ENCODE measurements at regions not wholly inside any gene's neighbourhood (a gene's known extent, or its start where the extent isn't known, plus 50 kb on each side); places are given as distances from the start of the nearest gene placed in this dataset.
A peak's percentile ranks its signal among the peaks of the same experiment; 100 is the strongest.

- no peak for ATAC-seq (ENCODE audit: poor library complexity)
- no peak overlapping the region for H3K27ac Mint-ChIP-seq
- POLR2A ChIA-PET: no interaction called here
- H3K4me3 Mint-ChIP-seq: no peak overlapping the region
- DNase-seq: no peak
- no peaks in the 10 kb centered on the region for H3K36me3 Mint-ChIP-seq (ENCODE audit: low read depth)
- Histone ChIP-seq H3K4me1 (ENCODE audit: insufficient read depth, low read length) (no peaks in the 10 kb centered on the region), H3K36me3 (ENCODE audit: insufficient read depth, low read length) (no peaks in the 10 kb centered on the region), H3K27me3 (ENCODE audit: control insufficient read depth in 1 of 2, insufficient read depth in 2 of 2, low read length in 2 of 2) (no peaks in the 10 kb centered on the region), H3K27ac (ENCODE audit: low read depth in 1 of 2, low read length in 2 of 2) (no peak overlapping the region), H3K9me3 (ENCODE audit: control insufficient read depth in 1 of 2, insufficient read depth in 1 of 2, low read length in 2 of 2) (no peaks in the 10 kb centered on the region), H3K4me3 (ENCODE audit: low read length) (no peak overlapping the region)
- intact Hi-C loops (cut with DNase I, micrococcal nuclease): no loop called here
- no peaks in the 10 kb centered on the region for H3K4me1 Mint-ChIP-seq (ENCODE audit: low read depth)
- peaks cover 17% of the 10 kb centered on the region for H3K27me3 Mint-ChIP-seq
- no peak for TF ChIP-seq CTCF (IDR thresholded peaks at IDR 0.05)
- no peaks in the 10 kb centered on the region for H3K9me3 Mint-ChIP-seq
- CTCF ChIA-PET: no interaction called here
Observed at GRCh38 chr20:51968151-51968550, 165.8 kb upstream of the SALL4 start.

DNA sequence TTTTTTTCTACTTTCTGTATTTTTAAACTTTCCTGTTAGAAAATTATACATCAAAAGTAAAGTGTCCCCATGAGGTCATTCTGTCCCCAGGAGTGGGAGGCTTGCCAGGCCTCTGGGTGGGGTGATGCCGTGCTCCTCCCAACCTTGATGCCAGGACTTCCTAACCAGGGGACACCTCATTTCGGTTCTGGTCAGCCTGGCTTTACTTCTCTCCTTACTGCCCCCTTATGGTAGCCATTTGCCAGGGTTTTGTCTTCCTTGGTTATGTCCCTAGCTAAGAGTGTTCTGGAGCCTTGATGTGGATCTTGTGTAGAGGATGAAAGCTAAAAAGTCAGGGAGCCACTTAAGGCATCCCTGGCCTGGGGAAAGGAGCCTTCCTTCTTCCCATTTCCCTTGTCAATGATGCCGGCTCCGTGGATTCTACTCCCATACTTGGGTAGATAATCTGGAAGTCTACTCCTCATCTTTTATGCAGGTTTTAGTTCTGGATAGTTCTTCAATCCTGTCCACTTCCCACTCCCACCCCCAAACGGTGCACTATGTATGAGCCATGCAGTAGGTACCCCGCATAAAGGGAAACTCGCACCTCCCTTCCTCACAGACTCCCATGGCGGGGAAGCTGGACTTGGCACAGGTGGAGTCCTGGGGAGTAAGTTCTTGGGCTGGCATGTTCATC, 164.1 kb upstream of the SALL4 start:
- ATAC-seq (ENCODE audit: poor library complexity) (no peak), DNase-seq (peak in 3 of 14 experiments; percentile 5 to 20 (median 6))
- Histone ChIP-seq H3K27me3 (ENCODE audit: control insufficient read depth in 1 of 2, insufficient read depth in 2 of 2, low read length in 2 of 2) (no peaks in the 10 kb centered on the region), H3K27ac (ENCODE audit: low read depth in 1 of 2, low read length in 2 of 2) (no peak overlapping the region), H3K36me3 (ENCODE audit: insufficient read depth, low read length) (no peaks in the 10 kb centered on the region), H3K9me3 (ENCODE audit: control insufficient read depth in 1 of 2, insufficient read depth in 1 of 2, low read length in 2 of 2) (no peaks in the 10 kb centered on the region), H3K4me3 (ENCODE audit: low read length) (no peak overlapping the region), H3K4me1 (ENCODE audit: insufficient read depth, low read length) (no peaks in the 10 kb centered on the region)
- intact Hi-C loops (cut with DNase I, micrococcal nuclease): no loop called here
- ChIA-PET POLR2A (no interaction called here), CTCF (no interaction called here)
- H3K27me3 Mint-ChIP-seq: peaks cover 22% of the 10 kb centered on the region
- H3K27ac Mint-ChIP-seq: no peak overlapping the region
- H3K4me1 Mint-ChIP-seq (ENCODE audit: low read depth): no peaks in the 10 kb centered on the region
- no peaks in the 10 kb centered on the region for H3K9me3 Mint-ChIP-seq
- no peaks in the 10 kb centered on the region for H3K36me3 Mint-ChIP-seq (ENCODE audit: low read depth)
- no peak for TF ChIP-seq CTCF (IDR thresholded peaks at IDR 0.05)
- no peak overlapping the region for H3K4me3 Mint-ChIP-seq

GRCh38 chr20:51961964-51962761, 159.8 kb upstream of the SALL4 start:
- Histone ChIP-seq H3K9me3 (ENCODE audit: control insufficient read depth in 1 of 2, insufficient read depth in 1 of 2, low read length in 2 of 2) (no peaks in the 10 kb centered on the region), H3K27ac (ENCODE audit: low read depth in 1 of 2, low read length in 2 of 2) (no peak overlapping the region), H3K4me3 (ENCODE audit: low read length) (no peak overlapping the region), H3K27me3 (ENCODE audit: control insufficient read depth in 1 of 2, insufficient read depth in 2 of 2, low read length in 2 of 2) (peaks cover 0 to 8% of the 10 kb centered on the region in 2 experiments), H3K36me3 (ENCODE audit: insufficient read depth, low read length) (no peaks in the 10 kb centered on the region), H3K4me1 (ENCODE audit: insufficient read depth, low read length) (no peaks in the 10 kb centered on the region)
- DNase-seq (no peak), ATAC-seq (ENCODE audit: poor library complexity) (no peak)
- H3K9me3 Mint-ChIP-seq: no peaks in the 10 kb centered on the region
- TF ChIP-seq CTCF (IDR thresholded peaks at IDR 0.05): no peak
- intact Hi-C loops (cut with DNase I, micrococcal nuclease): no loop called here
- H3K4me3 Mint-ChIP-seq: no peak overlapping the region
- peaks cover 26% of the 10 kb centered on the region for H3K27me3 Mint-ChIP-seq
- H3K27ac Mint-ChIP-seq: no peak overlapping the region
- ChIA-PET POLR2A (no interaction called here), CTCF (no interaction called here)
- H3K4me1 Mint-ChIP-seq (ENCODE audit: low read depth): no peaks in the 10 kb centered on the region
- no peaks in the 10 kb centered on the region for H3K36me3 Mint-ChIP-seq (ENCODE audit: low read depth)
